ENCODE measurements at regions not wholly inside any gene's neighbourhood (a gene's known extent, or its start where the extent isn't known, plus 50 kb on each side); places are given as distances from the start of the nearest gene placed in this dataset.
"Not testable (repeated sequence)": the region's sequence is repeated elsewhere in the genome, so short reads cannot be mapped to it uniquely, and the experiment has no call there.

DNA sequence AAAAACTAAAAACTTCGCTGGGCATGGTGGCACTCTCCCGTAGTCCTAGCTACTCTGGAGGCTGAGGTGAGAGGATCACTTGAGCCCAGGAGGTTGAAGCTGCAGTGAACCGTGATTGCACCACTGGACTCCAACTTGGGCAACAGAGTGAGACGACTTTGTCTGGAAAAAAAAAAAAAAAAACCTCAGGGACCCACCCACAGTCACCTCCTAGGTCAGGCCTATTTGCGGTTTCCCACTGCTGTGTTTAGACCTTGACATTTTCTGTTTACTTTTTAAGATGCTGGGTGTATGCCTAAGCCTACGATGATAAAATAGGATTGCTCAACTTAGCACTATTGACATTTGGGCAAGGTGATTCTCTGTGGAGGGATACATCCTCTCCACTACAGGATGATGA lies 197.4 kb upstream of the TBL1X start:
- DNase-seq (ENCODE audit: low read depth, low spot score): no peak

DNA sequence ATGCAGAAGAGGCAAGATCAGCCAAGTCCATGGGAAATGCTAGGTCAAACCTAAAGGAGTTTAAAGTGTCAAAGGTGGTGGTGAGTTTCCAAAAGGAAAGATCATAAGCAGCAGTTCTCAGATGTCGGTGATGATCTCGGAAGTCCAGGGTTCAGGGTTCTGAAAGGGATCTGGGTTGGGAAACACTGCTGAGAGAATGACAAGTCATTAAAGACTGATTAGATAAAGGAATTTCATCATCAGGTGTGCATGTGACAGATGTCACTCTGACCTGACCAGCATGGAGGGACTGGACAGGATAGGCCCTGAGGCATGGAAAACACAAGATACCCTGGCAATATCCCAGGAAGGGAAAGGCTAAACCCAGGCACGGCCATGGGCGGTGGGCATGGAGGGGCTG lies 195.7 kb upstream of the TBL1X start:
- DNase-seq (ENCODE audit: low read depth, low spot score): no peak

DNA sequence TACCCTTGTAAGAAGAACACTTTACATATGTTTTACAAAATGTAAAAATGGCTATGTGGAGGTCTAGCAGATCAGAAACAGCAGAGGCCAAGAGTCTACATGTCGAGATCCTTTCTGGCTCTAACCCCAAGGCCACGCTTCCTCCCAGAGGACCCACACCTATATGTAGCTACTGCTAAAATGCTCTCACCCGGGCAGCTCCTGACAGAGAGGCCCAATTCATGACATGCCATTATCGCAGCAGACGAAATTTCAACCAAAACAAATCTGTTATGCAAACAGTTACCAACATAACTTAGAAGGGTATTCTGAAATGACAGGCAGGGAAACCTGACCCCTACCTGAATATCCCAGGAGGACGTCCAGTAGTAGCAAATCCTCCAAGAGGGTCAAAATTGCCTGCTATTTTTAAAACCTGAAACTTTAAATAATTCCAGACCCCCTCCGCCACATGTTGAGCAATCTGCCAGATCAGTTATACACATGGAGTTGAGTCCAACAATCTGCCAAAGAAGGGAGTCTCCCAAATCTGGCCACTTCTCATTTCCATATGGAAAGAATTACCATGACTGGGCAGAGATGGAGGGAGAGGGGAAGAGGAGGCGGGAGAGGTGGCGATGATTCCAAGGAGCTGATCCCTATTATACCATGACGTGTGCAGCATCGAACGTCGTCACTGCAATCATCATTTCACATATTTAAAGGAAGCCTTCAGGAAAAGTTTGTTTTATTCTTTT lies 192.9 kb upstream of the TBL1X start:
- no peak for DNase-seq (ENCODE audit: low read depth, low spot score)

DNA sequence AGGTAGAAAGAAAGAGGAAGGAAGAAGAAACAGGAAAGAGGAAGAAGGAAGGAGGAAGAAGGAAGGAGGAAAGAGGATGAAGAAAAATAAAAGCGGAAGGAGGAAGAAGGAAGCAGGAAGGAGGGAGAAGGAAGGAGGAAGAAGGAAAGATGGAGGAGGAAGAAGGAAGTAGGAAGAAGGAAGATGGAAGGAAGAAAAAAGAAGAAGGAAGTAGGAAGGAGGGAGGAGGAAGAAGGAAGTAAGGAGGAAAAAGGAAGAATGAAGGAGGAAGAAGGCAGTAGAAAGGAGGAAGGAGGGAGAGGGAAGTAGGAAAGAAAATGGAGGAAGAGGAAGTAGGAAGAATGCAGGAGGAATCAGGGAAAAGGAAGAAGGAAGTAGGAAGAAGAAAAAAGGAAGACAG lies 191.1 kb upstream of the TBL1X start:
- DNase-seq (ENCODE audit: low read depth, low spot score): no peak

DNA sequence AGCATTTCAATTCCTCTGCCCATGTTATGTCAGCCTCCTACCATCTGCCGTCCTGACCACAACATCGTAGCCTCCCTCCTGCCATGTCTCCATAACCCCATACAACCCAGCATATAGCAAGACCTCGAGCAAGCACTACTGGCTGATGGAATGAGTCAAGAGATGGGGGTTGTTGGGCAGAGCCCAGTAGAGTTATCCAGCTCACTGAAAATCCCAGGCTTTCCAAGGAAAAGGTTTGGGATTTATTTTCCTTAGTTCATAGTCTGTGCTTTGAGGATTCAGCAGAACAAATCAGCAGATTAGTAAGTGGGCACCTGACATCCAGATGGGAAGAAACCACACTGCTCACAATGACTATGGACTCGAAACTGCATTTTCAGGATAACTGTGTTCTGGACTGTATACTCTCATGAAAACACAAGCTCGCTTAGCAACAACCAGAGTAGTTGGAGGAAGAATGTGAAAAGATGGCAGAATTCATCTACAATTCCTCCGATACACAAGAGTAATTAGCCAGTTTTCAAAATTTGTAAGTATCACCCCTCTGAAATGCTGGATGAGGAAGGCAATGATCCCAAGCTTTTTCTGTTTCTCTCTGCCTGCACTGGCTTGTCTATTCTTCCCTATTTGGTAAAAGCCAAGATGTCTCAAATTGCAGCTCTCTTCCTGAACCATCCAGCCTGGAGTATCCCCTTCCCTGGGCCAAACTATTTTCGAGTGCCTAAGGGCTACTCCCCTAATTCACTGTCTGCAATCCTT lies 186.2 kb upstream of the TBL1X start:
- peak; percentile 1 for DNase-seq (ENCODE audit: low read depth, low spot score)

DNA sequence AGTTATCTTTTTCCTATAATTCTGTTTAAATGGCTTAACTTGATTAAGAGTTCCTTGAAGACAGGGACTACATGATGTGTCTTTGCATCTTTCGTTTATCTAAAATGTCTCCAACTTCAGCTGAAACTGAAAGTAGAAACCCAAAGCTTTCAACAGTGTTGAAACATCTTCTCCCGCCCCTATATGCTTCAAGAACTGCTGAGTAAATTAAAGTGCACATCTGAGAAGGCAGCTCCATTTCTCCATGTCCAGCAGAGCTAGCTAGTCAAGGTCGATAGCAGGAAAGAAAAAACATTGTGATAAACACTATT lies 185.7 kb upstream of the TBL1X start:
- DNase-seq (ENCODE audit: low read depth, low spot score): peak; percentile 12

DNA sequence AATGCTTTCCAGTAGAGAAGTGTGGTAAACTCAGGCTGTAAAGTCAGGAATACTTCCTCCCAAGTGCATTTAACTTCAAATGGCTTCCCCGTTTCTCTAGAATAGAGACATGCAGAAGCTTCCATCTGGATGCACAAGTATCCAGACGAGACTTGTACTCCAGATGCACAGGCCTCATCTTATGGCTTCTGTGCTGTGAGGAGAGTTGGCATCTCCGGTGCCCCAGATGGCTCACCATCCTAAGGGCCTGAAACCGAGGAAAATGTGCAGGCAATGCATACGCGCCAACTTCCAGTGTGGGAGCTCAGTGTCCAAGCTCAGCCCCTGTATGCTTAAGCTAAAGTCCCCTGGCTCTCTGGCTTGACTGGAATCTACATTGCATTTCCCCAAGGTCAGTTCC lies 184.0 kb upstream of the TBL1X start:
- no peak for DNase-seq (ENCODE audit: low read depth, low spot score)

DNA sequence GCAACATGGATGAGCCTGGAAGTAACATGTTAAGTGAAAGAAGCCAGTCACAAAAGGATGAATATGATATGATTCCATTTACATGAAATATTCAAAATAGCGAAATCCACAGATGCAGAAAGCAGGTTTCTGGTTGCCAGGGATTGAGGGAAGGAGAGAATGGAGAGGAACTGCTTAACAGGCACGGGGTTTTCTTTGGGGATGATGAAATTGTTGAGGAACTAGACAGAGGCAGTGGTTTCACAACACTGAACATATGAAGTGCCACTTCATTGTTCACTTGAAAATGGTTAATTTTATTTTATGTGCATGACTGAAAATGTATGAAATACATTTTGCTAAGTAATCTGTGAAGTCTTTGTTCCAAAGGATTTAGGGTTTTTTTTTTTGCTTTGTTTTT lies 182.5 kb upstream of the TBL1X start:
- DNase-seq (ENCODE audit: low read depth, low spot score): no peak

DNA sequence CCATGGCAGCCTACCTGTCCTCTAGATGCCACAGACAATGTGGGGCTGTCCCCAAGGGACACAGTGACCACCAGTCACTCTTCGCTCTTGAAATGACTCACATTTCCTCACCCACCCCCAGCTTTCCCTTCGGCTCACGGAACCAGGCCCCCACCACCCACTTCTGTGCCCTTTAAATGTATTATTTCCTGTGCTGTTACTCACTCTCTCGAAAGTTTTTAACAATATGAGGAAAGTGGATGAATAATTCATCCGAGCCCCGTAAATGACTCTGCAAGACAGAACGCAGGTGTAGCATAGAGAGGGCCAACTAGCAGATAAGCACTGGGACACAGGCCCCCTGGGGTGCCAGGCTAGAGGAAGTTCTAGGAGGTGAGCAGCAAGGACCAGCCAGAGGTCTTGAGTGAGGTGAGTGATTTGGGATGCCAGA lies 179.5 kb upstream of the TBL1X start:
- DNase-seq (ENCODE audit: low read depth, low spot score): no peak

DNA sequence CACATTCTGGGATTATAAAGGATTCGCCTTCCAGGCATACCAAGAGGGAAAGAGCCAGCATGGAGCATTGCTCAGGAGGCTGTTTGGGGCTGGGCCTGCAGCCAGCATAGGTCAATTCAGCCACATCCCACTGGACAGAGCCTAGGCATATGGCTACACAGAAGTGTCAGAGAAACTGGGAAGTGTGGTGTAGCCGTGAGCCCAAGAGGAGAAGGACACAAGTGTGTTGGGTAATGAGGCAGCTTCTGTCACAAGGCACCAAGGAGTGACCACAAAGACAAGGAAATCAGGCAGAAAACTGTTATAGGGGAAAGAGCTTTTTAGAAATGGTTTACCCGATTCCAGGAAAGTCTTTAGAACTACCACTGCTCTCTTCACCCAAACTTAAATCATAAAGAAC lies 178.6 kb upstream of the TBL1X start:
- DNase-seq (ENCODE audit: low read depth, low spot score): no peak

DNA sequence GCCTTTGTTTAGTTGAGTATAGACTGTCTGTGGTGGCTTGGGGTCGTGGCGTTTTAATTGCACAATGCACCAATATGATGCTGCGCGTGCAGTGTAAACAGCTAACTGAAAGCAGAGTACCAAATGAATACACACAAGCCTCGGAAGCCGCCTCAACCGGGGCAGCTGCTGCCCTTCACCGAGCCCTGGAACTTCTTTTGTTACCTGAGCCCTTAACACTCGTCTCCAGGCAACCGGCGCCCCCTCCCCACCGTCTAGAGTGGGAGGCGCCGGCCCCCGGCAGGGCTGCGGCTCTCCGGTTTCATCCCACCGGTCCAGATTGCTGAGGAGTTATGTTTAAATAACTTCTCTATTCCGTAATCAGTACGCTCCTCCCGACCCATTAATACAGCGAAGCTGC lies 173.2 kb upstream of the TBL1X start:
- no peak for DNase-seq (ENCODE audit: low read depth, low spot score)

DNA sequence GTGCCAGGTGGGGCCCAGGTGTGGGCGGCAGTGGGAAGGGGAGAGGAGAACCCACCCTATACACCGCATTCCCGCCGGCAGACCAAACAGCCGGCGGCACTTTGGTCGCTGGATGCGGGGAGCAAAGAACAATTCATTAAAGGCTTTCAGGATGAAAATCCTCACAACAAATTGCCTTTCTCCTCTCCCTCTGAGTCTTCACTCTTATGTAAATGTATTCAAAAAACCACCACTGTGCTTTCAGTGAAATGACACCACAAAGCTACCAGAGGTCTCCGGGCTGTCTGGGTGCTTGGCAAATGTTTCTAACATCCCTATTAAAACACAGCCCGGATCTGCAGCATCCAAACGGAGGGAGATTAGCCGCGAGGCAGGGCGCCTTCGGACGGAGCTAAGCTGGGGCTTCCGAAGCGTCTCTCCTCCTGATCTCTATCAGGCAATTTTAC lies 171.8 kb upstream of the TBL1X start:
- no peak for DNase-seq (ENCODE audit: low read depth, low spot score)

DNA sequence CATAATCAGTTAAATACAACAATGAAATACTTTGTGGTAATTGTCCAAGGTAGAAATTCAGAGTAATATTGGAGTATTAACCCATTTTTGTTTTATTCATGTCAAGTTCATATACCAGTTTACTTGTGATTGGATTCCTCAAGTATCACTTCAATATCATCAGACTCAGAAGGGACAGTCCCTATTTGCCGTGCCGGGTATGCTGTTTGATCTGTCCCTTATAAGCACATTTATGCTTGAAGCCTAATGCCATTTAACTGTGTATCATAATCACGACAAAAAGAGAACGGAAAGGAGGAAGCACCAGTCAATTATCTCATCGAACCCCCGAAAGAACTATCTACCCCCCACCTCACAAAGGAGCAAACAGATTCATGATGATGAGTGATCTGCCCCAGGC lies 171.0 kb upstream of the TBL1X start:
- no peak for DNase-seq (ENCODE audit: low read depth, low spot score)

DNA sequence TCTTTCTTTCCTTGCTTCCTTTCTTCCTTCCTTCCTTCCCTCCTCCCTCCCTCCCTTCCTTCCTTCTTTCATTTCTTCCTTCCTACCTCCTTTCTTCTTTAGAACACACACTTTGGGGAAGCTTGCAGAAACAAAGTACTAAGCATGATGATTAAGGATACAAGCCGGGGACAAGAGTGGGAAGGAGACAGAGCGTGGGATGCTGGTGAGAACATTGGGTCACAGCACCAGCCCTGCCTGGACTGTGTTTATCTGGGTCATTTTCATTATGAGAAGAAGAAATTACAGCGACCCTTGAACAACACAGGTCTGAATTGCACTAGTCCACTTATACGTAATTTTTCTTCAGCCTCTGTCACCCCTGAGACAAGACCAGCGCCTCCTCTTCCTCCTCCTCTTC lies 169.3 kb upstream of the TBL1X start:
- no peak for DNase-seq (ENCODE audit: low read depth, low spot score)

DNA sequence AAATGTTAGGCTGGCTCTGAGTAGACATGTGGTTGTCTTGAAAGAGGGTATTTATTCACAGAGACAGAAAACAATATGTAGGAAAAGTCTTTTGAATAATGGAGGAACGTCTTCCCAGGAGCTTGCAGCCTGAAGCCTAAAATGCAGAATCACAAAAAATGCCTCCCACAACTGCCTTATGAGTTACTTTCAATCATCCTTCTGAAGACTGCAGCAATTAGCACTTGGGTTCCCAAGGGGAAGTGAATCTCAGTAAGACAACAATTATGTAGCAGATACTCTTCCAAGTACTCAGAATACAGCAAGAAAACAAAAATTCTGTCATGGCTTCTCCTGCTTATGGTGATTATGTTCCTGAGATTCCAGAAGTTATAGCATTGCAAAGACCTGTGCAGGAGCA lies 166.6 kb upstream of the TBL1X start:
- DNase-seq (ENCODE audit: low read depth, low spot score): no peak

DNA sequence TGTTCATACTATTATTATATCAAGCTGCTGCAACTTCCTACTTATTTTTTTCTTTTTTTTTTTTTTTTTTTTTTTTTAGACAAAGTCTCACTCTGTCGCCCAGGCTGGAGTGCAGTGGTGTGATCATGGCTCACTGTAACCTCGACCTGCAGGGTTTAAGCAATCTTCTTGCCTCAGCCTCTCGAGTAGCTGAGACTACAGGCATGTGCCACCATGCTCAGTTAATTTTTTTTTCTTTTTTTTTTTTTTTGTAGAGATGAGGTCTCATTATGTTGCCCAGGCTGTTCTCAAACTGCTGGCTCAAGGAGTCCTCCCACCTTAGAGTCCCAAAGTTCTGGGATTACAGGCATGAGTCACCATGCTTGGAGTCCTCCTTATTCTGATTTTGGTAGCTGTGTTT lies 165.2 kb upstream of the TBL1X start:
- DNase-seq (ENCODE audit: low read depth, low spot score): not testable (repeated sequence)

DNA sequence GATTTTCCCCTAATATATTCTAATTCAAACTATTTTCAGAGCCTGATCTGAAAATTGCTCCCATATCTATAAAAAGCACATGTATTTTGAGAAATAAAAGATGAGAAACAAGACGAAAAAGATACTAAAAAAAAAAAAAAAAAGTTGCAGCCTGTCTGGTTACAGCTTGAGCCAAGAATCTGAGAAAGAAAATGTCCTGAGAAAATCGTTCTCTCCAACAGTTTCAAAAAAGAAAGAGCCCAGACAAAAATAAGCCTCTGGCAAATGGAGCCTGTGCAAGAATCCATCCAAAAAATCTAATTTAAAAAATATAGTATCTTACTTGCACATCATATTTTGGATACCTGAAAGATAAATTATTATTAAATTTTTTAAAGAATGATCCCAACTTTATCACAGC lies 163.0 kb upstream of the TBL1X start:
- no peak for DNase-seq (ENCODE audit: low read depth, low spot score)

DNA sequence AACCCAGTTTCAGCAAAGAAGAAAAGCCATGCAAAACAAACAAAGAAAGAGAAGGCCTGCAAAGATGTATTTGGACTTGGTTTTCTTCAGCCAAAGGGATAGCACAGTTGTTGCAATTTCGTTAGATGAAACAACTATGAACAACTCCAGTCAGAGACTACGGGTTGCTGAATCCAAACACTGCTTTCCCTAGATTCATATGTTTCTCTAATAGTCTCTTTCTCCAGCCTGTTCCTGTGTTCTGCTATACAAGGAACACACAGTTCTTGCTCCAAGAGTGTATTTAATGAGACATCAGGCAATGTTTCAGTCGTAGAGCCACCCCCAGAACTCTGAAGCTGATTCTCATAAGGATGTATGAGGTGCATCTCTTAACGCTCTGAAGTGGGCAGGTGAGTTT lies 162.5 kb upstream of the TBL1X start:
- DNase-seq (ENCODE audit: low read depth, low spot score): no peak

DNA sequence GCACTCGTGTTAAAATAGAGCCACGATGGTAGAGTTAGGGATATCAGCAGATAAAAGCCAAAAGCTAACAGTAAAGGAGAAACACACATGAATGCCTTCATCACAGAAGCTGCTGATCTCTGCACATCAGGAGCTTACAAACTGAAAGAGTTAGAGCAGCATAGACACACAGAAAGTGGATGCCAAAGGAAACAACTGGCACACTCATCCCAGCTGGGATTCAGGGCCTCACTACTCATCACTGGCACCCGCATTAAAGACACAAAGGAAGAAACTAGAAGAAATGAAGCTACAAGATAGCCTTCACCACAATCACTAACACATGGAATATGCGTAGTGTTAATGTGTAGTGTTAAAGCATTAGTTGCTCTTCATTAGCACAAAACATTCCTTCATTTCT lies 156.4 kb upstream of the TBL1X start:
- DNase-seq (ENCODE audit: low read depth, low spot score): no peak

DNA sequence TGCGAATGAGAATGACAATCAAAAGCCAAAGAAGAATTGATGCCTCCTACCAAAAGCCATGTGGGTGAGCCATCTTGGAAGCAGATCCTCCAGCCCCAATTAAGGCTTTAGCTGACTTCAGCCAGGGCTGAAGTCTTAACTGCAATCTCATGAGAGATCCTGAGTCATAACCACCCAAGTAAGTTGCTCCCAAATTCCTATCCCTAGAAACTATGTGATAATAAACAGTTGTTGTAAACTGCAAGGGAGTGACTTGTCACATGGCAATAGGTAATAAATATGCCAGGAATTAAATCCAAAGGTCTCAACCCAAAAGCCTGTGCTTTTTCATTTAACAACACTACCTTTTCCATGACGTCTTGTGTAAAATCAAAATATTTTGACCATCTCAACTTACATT lies 154.2 kb upstream of the TBL1X start:
- DNase-seq (ENCODE audit: low read depth, low spot score): no peak

DNA sequence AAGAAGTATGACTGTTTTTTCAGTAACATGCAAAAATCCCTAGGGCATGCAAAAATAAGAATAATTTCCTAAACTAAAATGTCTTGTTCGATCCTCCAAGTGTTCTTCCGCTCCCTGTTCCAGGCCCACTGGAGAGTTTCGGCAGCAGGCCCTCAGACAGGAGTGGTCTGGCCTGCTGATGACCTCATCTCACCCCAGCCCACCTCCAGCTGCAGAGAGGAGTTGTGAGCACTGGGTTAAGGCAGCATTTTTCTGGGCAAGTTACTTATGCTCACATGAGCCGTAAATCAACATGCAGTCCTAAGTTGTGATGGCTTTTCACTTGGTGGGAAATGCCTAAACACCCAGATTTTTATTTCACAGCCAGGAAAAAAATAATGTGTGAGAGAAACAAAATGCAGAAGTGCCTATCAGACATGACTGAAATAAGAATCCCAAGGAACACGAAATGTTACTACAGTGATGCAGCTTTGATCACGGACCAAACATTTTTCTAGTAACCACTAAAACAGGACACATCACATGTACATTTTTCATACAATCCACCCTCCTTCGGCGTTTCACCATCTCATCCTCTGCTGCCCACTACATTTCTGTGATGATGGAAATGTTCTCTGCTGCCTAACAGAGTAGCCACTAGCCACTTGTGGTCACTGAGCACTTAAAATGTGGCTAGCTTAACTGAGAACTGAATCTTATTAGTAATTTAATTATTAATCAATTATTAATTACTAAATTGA lies 153.3 kb upstream of the TBL1X start:
- no peak for DNase-seq (ENCODE audit: low read depth, low spot score)

DNA sequence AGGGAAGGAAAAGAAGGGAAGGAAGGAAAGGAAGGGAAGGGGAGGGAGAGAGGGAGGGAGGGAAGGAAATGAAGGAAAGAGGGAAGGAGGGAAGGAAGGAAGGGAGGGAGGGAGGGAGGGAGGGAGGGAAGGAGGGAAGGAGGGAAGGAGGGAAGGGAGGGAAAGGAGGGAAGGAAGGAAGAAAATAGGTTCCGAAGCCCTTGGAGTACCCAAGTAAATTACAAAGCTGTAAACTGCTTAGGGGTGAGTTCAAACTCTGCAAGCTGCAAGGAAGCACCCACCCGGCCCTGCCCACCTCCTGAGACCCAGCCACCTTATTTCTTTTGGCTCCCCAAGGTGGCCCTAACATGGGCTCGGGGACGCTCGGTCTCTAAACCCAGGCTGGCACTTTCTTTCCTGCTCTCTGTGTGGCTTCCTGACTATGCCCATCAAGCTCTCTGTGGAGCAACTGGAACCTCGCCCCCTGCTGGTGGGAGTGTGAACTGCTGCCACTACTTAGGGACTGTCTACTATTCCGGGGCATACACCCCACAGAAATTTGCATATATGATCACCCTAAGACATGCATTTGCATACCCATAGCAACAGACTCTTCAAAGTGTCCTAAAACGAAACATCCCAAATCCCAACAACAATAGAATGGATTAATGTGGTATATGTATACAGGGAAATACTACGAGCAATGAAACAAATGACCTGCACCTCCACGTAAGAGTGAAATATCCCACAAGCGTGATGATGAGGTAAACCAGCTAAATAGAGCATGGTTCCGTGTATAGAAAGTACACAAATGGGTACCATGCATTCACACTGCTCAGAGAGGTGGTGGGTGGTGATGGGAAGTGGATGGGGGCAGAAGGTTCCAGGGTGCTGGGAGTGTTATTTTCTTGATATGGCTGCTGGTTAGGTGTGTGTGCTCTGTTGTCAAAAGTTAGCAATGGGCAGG lies 151.7 kb upstream of the TBL1X start:
- DNase-seq (ENCODE audit: low read depth, low spot score): no peak

All from brain pericyte (primary cell).